ENCODE measurements at regions not wholly inside any gene's neighbourhood (a gene's known extent, or its start where the extent isn't known, plus 50 kb on each side); places are given as distances from the start of the nearest gene placed in this dataset.

DNA sequence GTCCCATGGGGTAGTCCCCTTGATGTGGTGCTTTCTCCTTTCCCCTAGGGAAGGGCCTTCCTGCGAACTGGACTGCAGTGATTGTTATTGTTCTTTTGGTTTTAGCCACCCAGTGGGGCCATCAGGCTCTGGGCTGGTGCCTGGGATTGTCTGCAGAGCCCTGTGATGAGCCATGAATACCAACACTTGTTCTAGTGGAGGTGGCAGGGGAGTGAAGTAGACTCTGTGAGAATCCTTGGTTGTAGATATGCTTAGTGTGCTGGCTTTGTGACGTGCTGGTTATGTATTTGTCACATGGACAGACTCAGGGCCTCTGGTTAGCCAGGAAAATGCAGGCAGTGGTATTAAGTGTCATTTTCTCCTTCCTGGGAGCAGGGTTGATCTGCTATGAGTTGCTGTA is 51.8 kb upstream of the NDUFB4 start:
- DNase-seq (ENCODE audit: low read depth in 3 of 3), result no peak

DNA sequence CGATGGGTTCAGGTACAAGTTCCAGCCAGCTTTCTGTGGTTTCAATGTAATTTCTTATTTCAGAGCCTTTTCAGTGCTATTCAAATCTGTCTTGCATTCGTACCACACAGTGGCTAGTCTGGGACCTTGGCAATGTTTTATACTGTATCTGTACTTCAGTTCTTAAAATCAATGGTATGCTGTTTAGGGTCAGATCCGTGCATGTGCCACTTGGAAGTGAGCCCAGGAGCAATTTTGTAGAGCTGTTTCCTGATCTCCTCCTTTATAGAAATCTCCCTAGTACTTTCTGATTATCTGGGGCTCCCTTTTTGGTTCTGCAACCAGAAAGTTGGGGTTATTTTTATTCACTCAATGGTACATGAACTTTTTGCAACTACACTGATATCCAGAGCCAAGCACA is 59.5 kb upstream of the NDUFB4 start:
- DNase-seq (ENCODE audit: low read depth in 3 of 3), result no peak

DNA sequence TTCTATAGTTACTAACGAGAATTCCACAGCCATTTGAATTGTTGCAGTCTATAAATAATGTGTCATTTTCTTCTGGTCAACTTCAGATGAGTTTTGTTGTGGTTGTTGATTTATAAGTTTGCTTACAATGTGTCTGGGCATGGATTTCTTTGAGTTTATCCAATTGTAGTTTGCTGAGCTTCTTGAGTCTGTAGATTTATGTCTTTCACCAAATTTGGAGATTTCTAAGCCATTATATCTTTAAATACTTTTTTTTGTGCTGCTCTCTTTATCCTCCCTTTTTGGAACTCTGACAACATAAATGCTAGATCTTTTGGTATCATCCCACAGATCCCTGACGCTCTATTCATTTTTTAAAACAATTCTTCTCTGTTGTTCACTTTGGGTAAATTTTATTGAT is 63.2 kb upstream of the NDUFB4 start:
- DNase-seq (ENCODE audit: low read depth in 3 of 3), result no peak

- no peak for DNase-seq (ENCODE audit: low read depth in 3 of 3)
These were observed 68.0 kb upstream of the NDUFB4 start for GRCh38 chr3:120528163-120528562.

DNA sequence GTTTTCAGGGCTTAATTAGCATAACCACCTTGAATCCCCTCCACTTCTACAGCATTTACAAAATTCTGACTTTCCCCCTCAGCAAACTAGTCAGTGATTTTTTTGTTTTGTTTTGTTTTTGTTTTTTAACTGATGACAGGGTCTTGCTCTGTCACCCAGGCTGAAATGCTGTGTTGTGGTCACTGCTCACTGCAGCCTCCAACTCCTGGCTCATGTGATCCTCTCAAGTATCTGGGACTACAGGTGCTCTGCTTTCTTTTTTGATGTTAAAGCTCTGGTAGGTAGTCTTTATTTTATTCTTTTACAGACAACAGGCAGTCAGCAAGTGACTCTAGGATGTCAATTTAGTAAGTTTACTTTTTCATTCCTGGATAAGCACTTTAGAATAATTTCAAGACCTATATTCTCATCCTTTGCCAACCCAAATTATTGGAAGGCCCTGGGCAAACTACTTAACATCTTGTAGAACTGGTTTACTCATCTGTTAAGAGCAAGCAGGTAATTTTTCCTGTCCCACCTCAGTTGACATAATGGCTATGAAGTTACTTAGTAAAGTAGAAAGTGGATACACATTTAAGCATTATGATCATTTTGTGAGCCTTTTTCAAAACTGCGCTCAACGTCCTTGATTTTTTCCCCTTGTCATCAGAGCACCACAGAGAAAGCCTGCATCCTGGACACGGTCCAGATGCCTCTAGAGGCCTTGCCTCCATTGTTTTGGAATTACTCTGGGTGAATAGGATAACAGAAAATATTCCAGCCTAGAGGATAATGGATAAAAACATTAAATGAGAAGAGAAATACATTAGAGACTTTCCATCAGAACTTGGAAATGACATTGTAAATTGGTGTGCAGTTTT is 69.9 kb upstream of the NDUFB4 start:
- no peak for DNase-seq (ENCODE audit: low read depth in 3 of 3)

DNA sequence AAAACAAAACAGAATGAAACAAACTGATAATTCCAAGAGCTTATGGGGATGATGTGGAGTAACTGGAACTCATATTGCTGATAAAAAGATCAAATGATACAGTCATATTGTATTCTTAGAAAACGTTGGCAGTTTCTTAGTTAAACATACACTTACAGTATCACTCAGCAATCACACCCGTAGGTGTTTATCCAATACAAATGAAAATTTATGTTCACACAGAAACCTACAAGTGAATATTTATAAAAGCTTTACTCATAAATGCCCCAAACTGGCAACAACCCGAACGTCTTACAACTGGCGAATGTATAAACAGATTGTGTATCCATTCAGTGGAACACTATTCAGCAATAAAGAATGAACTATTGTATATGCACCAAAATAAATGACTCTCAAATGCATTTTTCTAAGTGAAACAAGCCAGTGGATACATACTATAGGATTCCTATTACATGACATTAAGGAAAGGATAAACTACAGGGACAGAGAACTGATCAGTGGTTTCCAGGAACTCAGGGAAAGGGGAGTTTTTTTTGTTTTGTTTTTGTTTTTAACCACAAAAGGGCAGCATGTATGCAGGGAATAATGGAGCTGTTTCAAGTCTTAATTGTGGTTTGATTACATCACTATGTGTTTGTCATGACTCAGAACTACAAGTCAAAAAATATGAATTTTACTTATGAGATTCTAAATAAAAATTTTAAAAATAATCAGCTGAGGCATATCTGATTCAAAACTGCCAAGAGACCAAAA is 71.8 kb upstream of the NDUFB4 start:
- no peak for DNase-seq (ENCODE audit: low read depth in 3 of 3)

GRCh38 chr3:120516136-120516535 is 65.3 kb upstream of the FSTL1 start:
- DNase-seq (ENCODE audit: low read depth in 3 of 3), result no peak

DNA sequence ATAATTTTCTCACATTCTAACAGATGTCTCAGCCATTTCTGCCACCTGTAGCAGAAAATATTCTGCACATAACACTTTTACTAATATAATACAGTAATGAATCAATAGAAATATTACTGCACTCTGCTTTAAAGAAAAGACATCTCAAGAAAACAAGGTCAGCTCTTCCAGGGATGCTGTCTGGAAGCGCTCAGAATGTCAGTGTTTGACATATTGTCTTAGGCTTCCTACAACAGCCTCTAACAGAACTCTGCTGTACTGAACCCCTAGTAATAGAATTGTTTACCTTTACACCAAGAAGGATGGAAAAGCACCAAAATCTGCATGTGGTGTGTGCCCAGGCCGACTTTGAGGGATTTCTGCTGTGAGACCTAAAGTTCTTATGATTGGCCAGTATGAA is 61.9 kb upstream of the FSTL1 start:
- no peak for DNase-seq (ENCODE audit: low read depth in 3 of 3)

DNA sequence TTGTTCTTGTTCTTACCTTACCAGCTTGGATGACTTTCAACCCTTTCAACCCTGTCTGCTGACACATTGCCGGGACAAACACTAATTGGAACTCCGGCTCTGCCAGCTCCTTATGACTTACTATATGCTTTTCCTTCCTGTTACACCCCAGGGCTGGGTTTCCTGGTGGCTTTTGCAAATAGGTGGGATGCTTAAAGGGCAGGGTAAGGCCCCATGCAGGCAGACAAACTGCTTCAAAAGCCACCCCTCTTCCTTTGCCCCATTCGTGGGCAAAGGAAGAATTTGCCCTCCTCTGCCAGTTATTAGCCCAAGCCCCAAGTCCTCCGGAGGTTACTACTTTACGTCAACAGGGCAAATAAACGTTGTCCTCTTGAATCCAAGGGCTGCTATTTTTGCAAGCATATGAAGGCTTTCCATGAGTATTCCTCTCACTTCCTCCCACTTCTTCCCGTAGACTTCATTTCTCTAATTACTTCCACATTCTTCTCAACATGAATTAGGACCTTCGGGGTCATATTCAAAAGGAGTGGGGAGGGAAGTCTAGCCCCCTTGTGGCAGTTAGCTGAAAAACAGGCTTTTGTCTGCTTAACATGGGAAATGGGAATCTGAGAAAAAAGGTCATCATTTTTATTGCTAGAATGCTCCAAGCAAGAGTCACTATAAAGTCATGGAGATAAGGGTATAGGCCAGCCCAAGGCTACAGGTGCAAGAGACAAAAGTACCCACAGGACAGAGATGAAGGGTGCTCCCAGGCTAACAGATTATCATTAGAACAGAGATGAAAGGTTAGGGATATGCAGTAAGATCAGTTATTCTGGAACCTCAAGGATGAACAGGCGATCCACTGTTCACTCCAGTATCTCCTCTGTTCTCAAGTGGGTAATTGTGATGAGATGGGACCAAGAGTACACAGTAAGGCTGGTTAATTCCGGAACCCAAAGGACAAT is 56.3 kb upstream of the FSTL1 start:
- peak in 1 of 3 experiments; percentile 1 for DNase-seq (ENCODE audit: low read depth in 3 of 3)

GRCh38 chr3:120506076-120506827 is 55.5 kb upstream of the FSTL1 start:
- DNase-seq (ENCODE audit: low read depth in 3 of 3), result no peak

- no peak for DNase-seq (ENCODE audit: low read depth in 3 of 3)
These were observed 53.2 kb upstream of the FSTL1 start for GRCh38 chr3:120503727-120504616.

GRCh38 chr3:120502116-120502515 is 51.3 kb upstream of the FSTL1 start:
- no peak for DNase-seq (ENCODE audit: low read depth in 3 of 3)

Measured in stimulated activated CD4-positive, alpha-beta T cell treated with anti-CD3 and anti-CD28 coated beads, TNF-alpha, amount 100 ng/mL, for 24 hours (primary cell).